ES-I3 (cell line): ENCODE measurements at regions not wholly inside any gene's neighbourhood (a gene's known extent, or its start where the extent isn't known, plus 50 kb on each side); places are given as distances from the start of the nearest gene placed in this dataset.

ENCODE experiments used
- H3K36me3 ChIP-seq: 2 replicates; pipeline ENCODE4 v1.6.1; 2013; ENCODE audit warnings: mild to moderate bottlenecking, low read length, control low read depth, moderate library complexity; ENCODE audit not compliant: insufficient read depth
- H3K4me1 ChIP-seq: 2 replicates; pipeline ENCODE4 v1.6.1; 2013; ENCODE audit warnings: mild to moderate bottlenecking, control low read depth, low read length; ENCODE audit not compliant: insufficient read depth
- H3K9ac ChIP-seq: 2 replicates; pipeline ENCODE4 v1.6.1; 2013; ENCODE audit warnings: low read depth, mild to moderate bottlenecking, low read length, moderate library complexity
- H3K9me3 ChIP-seq: 2 replicates; pipeline ENCODE4 v1.6.1; 2013; ENCODE audit warnings: mild to moderate bottlenecking, low read length, moderate library complexity; ENCODE audit not compliant: control insufficient read depth, insufficient read depth

- Histone ChIP-seq H3K36me3 (no peaks in the 10 kb centered on the region), H3K9me3 (no peaks in the 10 kb centered on the region), H3K4me1 (no peaks in the 10 kb centered on the region), H3K9ac (no peak overlapping the region)
These were observed 298.6 kb upstream of the WWC1 start for GRCh38 chr5:167992868-167993267.

- H3K9ac ChIP-seq, result no peak overlapping the region
- no peaks in the 10 kb centered on the region for H3K36me3 ChIP-seq
- no peaks in the 10 kb centered on the region for H3K4me1 ChIP-seq
- H3K9me3 ChIP-seq, result no peaks in the 10 kb centered on the region
These were observed 297.7 kb upstream of the WWC1 start for GRCh38 chr5:167993771-167994170.

- no peak overlapping the region for H3K9ac ChIP-seq
- H3K4me1 ChIP-seq, result no peaks in the 10 kb centered on the region
- no peaks in the 10 kb centered on the region for H3K36me3 ChIP-seq
- no peaks in the 10 kb centered on the region for H3K9me3 ChIP-seq
These were observed 295.5 kb upstream of the WWC1 start for GRCh38 chr5:167995844-167996425.

DNA sequence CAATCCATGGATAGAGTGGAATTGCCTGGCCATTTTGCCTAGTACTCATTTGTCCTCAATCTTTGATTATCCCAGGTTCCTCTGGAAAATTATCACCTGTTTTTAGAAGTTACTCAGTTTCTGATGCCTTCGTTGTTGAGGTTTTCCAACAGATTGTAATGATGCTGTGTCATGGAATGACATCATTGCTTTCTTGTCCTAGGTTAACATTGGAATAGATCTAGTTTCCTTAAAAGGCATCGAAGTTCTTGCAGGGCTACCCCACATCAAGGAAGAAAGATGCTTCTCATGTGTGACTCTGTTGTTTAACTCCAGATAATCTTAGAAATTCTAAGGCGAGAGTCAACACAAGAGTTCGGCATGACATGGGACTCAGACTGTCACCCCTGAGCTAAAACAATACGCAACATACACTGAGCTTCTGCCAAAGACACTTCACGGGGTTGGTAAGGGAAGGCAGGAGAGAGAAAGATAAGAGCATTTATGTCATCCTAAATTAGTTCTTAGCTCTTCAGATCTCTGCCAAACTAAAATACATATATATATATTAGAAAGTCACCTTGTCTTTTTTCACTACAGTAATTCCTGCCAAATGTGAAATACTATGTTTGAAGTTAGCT lies 293.2 kb upstream of the WWC1 start:
- H3K9me3 ChIP-seq, result no peaks in the 10 kb centered on the region
- H3K9ac ChIP-seq, result no peak overlapping the region
- no peaks in the 10 kb centered on the region for H3K4me1 ChIP-seq
- no peaks in the 10 kb centered on the region for H3K36me3 ChIP-seq

- H3K9ac ChIP-seq, result no peak overlapping the region
- H3K9me3 ChIP-seq, result no peaks in the 10 kb centered on the region
- H3K36me3 ChIP-seq, result no peaks in the 10 kb centered on the region
- H3K4me1 ChIP-seq, result no peaks in the 10 kb centered on the region
These were observed 292.3 kb upstream of the WWC1 start for GRCh38 chr5:167999182-167999581.

- H3K4me1 ChIP-seq, result 0 out of 2 replicates have a peak, but pooled peaks cover 6% of the 10 kb centered on the region
- no peak overlapping the region for H3K9ac ChIP-seq
- H3K36me3 ChIP-seq, result no peaks in the 10 kb centered on the region
- H3K9me3 ChIP-seq, result no peaks in the 10 kb centered on the region
These were observed 290.1 kb upstream of the WWC1 start for GRCh38 chr5:168001318-168001717.

- Histone ChIP-seq H3K36me3 (no peaks in the 10 kb centered on the region), H3K9me3 (no peaks in the 10 kb centered on the region), H3K4me1 (0 out of 2 replicates have a peak, but pooled peaks cover 6% of the 10 kb centered on the region), H3K9ac (no peak overlapping the region)
These were observed 289.3 kb upstream of the WWC1 start for GRCh38 chr5:168002116-168002515.

GRCh38 chr5:168005093-168005492 lies 286.4 kb upstream of the WWC1 start:
- Histone ChIP-seq H3K4me1 (0 out of 2 replicates have a peak, but pooled peaks cover 6% of the 10 kb centered on the region), H3K9me3 (no peaks in the 10 kb centered on the region), H3K9ac (no peak overlapping the region), H3K36me3 (no peaks in the 10 kb centered on the region)

DNA sequence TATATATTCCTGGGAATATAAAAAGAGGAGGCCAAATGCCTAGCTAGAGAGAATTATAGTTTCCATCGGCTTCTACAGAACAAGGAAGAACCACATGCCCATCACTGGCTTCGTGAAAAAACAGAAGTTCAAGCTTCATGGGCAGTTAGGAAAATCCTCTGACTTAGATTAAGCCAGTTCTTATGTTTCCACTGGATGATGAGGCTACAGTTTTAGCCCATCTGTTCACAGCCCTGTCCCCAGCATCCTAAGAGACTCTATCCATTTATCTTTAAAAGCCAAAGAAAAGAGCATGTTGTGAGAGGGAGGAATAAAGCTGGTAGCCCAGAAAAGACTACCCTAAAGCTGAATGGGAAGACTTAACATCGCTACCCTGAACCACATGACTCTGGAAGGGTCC lies 285.5 kb upstream of the WWC1 start:
- Histone ChIP-seq H3K9ac (no peak overlapping the region), H3K4me1 (0 out of 2 replicates have a peak, but pooled peaks cover 6% of the 10 kb centered on the region), H3K36me3 (no peaks in the 10 kb centered on the region), H3K9me3 (no peaks in the 10 kb centered on the region)

GRCh38 chr5:168006456-168007130 lies 284.9 kb upstream of the WWC1 start:
- no peaks in the 10 kb centered on the region for H3K9me3 ChIP-seq
- no peak overlapping the region for H3K9ac ChIP-seq
- H3K4me1 ChIP-seq, result 0 out of 2 replicates have a peak, but pooled peaks cover 6% of the 10 kb centered on the region
- no peaks in the 10 kb centered on the region for H3K36me3 ChIP-seq

GRCh38 chr5:168007286-168007685 lies 284.2 kb upstream of the WWC1 start:
- Histone ChIP-seq H3K4me1 (0 out of 2 replicates have a peak, but pooled peaks cover 6% of the 10 kb centered on the region), H3K9me3 (no peaks in the 10 kb centered on the region), H3K36me3 (no peaks in the 10 kb centered on the region), H3K9ac (no peak overlapping the region)

DNA sequence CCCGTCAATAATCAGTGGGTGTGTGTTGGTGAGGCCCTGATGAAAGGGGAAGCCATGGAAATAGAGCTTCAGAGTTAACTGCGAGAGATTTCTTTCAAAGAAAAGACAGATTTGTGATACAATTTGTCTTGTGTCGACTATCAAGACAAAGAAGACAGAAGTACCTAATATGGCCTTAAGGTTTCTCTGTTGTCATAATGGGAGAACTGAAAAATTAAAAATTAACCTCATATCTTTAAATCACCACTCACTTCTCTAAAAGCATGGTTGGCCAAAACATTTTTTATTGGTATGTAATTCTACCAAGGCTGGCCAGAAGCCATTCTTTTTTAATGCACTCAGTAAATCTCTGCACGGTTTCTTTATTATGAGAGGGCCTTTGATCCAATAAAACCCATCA lies 282.9 kb upstream of the WWC1 start:
- no peaks in the 10 kb centered on the region for H3K36me3 ChIP-seq
- H3K9ac ChIP-seq, result no peak overlapping the region
- H3K4me1 ChIP-seq, result 0 out of 2 replicates have a peak, but pooled peaks cover 6% of the 10 kb centered on the region
- H3K9me3 ChIP-seq, result no peaks in the 10 kb centered on the region

DNA sequence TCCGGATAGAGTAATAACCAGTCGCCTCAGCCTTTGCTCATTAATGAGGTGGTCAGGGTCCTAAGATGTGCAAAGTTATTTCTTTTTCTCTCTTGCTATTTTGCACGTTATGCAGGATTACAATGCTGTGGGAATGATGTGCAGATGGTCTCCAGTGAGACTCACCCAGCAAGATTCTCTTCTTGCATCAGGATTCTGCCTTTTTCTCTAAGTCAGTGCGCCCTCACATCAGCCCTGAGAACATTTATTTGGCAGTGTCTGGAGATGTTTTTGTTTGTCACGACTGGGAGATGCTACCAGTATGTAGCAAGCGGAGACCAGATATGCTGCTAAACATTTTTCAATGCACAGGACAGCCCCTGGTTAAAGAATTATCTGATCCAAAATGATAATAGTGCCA lies 280.3 kb upstream of the WWC1 start:
- no peaks in the 10 kb centered on the region for H3K36me3 ChIP-seq
- no peak overlapping the region for H3K9ac ChIP-seq
- no peaks in the 10 kb centered on the region for H3K9me3 ChIP-seq
- no peaks in the 10 kb centered on the region for H3K4me1 ChIP-seq

GRCh38 chr5:168012006-168012405 lies 279.4 kb upstream of the WWC1 start:
- Histone ChIP-seq H3K9me3 (no peaks in the 10 kb centered on the region), H3K36me3 (no peaks in the 10 kb centered on the region), H3K4me1 (no peaks in the 10 kb centered on the region), H3K9ac (no peak overlapping the region)

- no peaks in the 10 kb centered on the region for H3K36me3 ChIP-seq
- H3K9me3 ChIP-seq, result no peaks in the 10 kb centered on the region
- no peak overlapping the region for H3K9ac ChIP-seq
- no peaks in the 10 kb centered on the region for H3K4me1 ChIP-seq
These were observed 277.9 kb upstream of the WWC1 start for GRCh38 chr5:168013546-168013945.
